Fibroblast of villous mesenchyme (primary cell): ENCODE measurements at regions not wholly inside any gene's neighbourhood (a gene's known extent, or its start where the extent isn't known, plus 50 kb on each side); places are given as distances from the start of the nearest gene placed in this dataset.
"Not testable (repeated sequence)": the region's sequence is repeated elsewhere in the genome, so short reads cannot be mapped to it uniquely, and the experiment has no call there.

ENCODE experiments used
- DNase-seq: peaks from one replicate; pipeline ENCODE4 v3.0.0-alpha.2; 2010; ENCODE audit warnings: low read depth
- H3K4me3 ChIP-seq: 2 replicates; pipeline ENCODE4 v1.5.1; 2011; ENCODE audit warnings: low read depth, mild to moderate bottlenecking, low read length
- TF ChIP-seq, protein P1 (sequence below): IDR thresholded peaks from 2 replicates; pipeline ENCODE4 v1.5.1; 2012; ENCODE audit warnings: low read depth, mild to moderate bottlenecking, low read length; ENCODE audit not compliant: insufficient read depth

DNA sequence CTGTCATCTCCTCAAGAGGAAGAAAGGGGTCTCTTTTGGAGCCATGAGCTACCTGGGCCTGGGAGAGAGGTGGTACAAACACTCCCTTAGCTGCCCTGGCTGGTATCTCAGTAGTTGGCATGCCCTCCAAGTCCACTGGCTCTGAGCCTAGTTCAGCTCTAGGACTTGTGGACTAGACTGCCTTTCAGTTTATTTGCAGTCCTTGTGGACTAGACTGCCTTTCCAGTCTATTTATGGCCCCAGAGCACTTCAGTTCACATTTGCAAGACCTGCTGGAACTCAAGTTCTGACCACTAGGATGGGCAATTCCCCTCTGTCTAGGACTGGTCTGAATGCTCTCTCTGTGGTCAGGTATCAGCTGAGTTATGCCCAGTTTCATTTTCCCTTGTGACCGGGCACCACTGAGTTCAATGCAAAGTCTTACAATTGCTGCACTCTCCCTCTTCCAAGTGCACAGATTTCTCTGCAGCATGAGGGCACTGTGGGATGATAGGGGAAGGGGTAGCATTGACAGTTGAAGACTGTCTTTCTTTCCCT is 1019.0 kb downstream of the TAF11L14 start:
- no peak for DNase-seq
- H3K4me3 ChIP-seq = no peak overlapping the region
- TF ChIP-seq, protein P1, sequence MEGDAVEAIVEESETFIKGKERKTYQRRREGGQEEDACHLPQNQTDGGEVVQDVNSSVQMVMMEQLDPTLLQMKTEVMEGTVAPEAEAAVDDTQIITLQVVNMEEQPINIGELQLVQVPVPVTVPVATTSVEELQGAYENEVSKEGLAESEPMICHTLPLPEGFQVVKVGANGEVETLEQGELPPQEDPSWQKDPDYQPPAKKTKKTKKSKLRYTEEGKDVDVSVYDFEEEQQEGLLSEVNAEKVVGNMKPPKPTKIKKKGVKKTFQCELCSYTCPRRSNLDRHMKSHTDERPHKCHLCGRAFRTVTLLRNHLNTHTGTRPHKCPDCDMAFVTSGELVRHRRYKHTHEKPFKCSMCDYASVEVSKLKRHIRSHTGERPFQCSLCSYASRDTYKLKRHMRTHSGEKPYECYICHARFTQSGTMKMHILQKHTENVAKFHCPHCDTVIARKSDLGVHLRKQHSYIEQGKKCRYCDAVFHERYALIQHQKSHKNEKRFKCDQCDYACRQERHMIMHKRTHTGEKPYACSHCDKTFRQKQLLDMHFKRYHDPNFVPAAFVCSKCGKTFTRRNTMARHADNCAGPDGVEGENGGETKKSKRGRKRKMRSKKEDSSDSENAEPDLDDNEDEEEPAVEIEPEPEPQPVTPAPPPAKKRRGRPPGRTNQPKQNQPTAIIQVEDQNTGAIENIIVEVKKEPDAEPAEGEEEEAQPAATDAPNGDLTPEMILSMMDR = no peak

DNA sequence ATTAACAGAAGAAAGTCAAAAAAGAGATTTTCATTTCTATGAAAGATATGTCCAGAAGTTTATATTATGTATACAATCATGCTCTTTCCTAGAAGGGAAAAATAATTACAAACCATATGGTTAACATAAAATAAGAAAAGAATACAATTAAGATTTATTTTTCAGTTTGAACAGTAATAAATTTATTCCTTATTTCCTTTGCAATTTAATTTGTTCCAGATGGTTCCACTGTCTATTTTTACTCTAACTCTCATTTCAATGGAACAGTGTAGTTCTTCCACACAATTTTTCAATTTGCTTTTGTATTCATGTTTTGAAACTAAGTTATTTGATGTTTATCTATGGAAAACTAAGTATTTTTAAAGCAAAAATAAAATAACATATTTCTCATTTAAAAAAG is 1026.3 kb downstream of the TAF11L14 start:
- TF ChIP-seq, protein P1 = no peak
- no peak for DNase-seq
- H3K4me3 ChIP-seq = no peak overlapping the region

DNA sequence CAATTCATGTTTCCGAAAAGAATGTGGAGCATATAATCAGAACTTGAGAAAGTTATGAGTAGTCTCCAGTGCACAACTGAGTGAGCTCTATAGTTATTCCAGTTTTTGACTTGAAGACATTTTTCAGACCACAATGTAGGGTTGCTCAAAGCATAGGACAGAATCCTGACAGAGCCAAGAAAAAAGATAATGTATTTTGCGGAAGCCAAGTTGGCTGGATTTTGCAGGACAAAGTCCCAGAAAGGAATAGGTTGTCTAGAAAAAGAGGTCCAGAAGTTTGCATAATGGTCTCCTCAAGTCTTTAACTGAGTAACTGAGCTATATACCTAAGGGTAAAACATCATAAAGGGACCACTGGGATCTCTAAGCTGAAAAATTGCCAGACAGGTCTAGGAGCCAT is 1028.0 kb downstream of the TAF11L14 start:
- TF ChIP-seq, protein P1 = no peak
- no peak for DNase-seq
- no peak overlapping the region for H3K4me3 ChIP-seq

DNA sequence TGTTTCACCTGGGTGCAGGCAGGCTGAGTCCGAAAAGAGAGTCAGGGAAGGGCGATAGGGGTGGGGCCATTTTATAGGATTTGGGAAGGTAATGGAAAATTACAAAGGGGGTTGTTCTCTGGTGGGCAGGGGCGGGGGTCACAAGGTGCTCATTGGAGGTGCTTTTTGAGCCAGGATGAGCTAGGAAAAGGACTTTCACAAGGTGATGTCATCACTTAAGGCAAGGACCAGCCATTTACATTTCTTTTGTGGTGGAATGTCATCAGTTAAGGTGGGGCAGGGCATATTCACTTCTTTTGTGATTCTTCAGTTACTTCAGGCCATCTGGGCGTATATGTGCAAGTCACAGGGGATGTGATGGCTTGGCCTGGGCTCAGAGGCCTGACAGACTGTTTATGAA is 1040.0 kb downstream of the TAF11L14 start:
- DNase-seq, H3K4me3 ChIP-seq: not testable (repeated sequence)

DNA sequence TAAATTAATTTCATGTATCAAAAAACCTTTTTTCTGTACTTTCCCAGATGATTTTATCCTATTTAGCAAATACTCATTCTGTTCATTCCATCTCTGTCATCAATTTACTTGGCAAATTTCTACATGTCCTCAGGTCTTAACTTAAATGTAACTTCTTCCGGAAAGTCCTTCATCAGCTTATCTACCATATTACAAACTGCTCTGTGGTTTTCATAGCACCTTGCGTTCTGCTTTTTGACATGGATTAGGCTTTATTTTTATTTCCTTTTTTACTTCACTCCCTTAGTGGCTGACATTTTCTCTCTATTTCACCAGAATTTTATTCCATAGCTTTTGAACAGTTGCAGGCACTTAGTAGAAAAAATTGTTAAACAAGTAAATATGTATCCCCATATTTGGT is 1040.8 kb downstream of the TAF11L14 start:
- TF ChIP-seq, protein P1 = no peak
- no peak for DNase-seq
- H3K4me3 ChIP-seq = no peak overlapping the region

DNA sequence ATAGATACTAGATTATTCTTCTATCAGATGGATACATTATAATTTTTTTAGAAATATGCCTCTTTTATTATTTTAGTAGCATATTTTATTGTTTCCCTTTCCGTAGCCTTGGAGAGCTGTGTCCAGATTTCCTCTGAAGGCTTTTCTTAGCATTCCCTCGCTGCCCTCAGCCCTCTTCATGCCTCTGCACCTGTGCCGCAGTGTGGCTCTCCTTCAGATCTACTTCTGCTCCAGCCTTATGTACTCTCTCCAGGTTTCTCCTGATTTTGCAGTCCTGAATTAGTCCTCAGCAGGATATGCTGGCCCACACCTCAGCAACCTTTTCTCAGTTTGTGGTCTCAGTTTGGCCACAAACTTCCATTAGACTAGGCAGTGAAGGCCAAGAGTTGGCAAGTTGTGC is 1052.0 kb downstream of the TAF11L14 start:
- H3K4me3 ChIP-seq = no peak overlapping the region
- DNase-seq = no peak
- TF ChIP-seq, protein P1 = no peak

DNA sequence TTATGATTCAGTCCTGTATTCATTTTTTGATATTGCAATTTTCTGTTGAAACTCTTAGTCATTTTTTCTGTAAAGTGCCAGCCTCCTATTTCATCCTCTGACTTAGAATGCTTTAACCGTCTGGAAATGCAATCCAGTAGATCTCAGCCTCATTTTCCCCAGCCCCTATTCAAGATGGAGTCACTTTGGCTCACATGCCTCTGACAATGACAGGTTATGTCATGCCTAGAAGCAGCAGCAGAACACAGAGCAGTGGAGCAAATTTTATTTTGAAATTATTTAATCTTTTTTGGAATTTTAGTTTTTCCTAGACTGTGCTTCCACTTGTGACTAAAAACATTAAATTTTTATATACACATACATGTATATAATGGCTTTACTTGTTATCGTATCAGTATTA is 1053.2 kb downstream of the TAF11L14 start:
- no peak for DNase-seq
- H3K4me3 ChIP-seq = no peak overlapping the region
- TF ChIP-seq, protein P1 = no peak
